Thymus (tissue), 11 donors: ENCODE measurements at regions not wholly inside any gene's neighbourhood (a gene's known extent, or its start where the extent isn't known, plus 50 kb on each side); places are given as distances from the start of the nearest gene placed in this dataset.
"Not testable (repeated sequence)": the region's sequence is repeated elsewhere in the genome, so short reads cannot be mapped to it uniquely, and the experiment has no call there.

ENCODE experiments used
- DNase-seq, 9 donors: peaks; one replicate each; pipeline ENCODE4 v3.0.0-alpha.2; 2013; ENCODE audit warnings: low spot score in 9 of 9, low read depth in 6 of 9, missing footprints in 1 of 9
- H3K27ac ChIP-seq, 2 donors: one replicate each; pipeline ENCODE4 v1.5.1; 2013; ENCODE audit warnings: control low read depth in 1 of 2, low read depth in 1 of 2, low read length in 1 of 2, mild to moderate bottlenecking in 1 of 2, moderate library complexity in 1 of 2
- H3K27me3 ChIP-seq, 2 donors: one replicate each; pipeline ENCODE4 v1.5.1; 2013; ENCODE audit warnings: low read length in 1 of 2; ENCODE audit not compliant: control insufficient read depth in 2 of 2, insufficient read depth in 1 of 2
- H3K36me3 ChIP-seq, 2 donors: one replicate each; pipeline ENCODE4 v1.5.1; 2013; ENCODE audit warnings: low read length in 1 of 2, mild to moderate bottlenecking in 1 of 2, moderate library complexity in 1 of 2; ENCODE audit not compliant: control insufficient read depth in 2 of 2, insufficient read depth in 2 of 2
- H3K4me1 ChIP-seq, 2 donors: one replicate each; pipeline ENCODE4 v1.5.1; 2013; ENCODE audit warnings: low read length in 2 of 2; ENCODE audit not compliant: control insufficient read depth in 2 of 2, insufficient read depth in 2 of 2
- H3K4me3 ChIP-seq, 2 donors: one replicate each; pipeline ENCODE4 v1.5.1; 2013; ENCODE audit warnings: low read length in 2 of 2, control low read depth in 1 of 2, mild to moderate bottlenecking in 1 of 2
- H3K9me3 ChIP-seq, 2 donors: one replicate each; pipeline ENCODE4 v1.5.1; 2013; ENCODE audit warnings: low read length in 1 of 2, mild to moderate bottlenecking in 1 of 2; ENCODE audit not compliant: control insufficient read depth in 2 of 2, insufficient read depth in 1 of 2
- whole genome bisulfite sequencing: extraction: QIAGEN DNeasy Blood & Tissue Kit; methylation state at CpG from one replicate; pipeline ENCODE4 v1.1.7; 2013; 5-methylcytosine and 5-hydroxymethylcytosine counted together
- donor health status: healthy.

DNA sequence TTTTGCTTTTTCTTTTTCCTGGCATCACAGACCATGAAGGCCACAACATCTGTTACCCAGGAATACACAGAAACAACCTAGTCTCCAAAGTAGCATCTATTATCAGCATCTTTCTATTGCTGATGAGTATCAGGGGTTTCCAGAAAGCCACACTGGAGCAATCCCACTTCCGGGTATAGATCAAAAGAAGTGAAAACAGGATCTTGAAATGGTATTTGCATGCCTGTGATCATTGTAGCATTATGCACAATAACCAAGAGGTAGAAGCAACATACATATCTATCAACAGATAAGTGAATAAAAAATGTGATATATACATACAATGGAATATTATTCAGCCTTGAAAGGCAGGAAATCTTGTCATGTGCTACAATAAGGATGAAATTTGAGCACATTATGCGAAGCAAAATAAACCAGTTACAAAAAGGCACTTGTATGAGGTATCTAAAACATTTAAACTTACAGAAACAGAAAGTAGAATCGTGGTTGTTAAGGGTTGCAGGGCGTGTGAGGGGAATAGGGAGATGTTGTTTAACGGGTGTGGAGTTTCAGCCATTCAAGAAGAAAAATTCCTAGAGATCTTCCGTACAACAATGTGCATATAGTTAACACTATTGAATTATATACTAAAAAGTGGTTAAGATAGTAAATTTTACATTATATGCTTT, 115.1 kb downstream of the KCNE4 start:
- Histone ChIP-seq H3K4me3 (no peak overlapping the region), H3K9me3 (no peaks in the 10 kb centered on the region), H3K4me1 (no peaks in the 10 kb centered on the region), H3K27ac (no peak overlapping the region), H3K27me3 (no peaks in the 10 kb centered on the region), H3K36me3 (no peaks in the 10 kb centered on the region)
- DNase-seq, result no peak
- WGBS, result 93% methylated on average over 6 of the region's 6 CpGs

DNA sequence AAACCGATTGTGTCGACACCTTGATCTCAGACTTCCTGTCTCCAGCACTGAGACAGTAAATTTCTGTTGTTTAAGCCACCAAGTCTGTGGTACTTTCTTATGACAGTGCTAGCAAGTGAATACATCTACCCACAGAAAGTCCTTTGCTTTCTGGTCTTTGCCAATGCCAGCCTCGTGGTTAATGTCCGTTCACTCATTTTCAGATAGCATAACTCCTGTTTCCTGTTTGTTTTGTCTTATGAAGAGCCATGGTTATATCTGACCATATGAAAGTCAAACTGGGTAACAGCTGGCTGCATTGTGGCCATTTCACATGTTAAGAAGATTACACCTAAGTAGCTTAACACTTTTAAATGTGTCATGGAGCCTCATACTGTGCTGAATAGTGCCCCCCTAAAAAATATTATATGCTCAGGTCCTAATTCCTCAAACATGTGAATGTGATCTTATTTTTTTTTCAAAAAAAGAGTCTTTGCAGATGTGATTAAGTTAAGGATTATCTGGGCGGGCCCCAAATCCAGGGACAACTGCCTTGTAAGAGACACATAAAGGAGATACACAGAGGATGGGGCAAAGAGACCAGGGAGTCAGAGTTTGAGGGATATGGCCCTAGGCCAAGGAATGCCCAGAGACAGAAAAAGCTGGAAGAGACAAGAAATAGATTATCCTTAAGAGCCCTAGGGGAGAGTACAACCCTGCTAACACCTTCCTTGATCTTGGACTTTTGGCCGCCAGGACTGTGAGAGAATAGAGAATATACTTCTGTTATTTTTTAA, 118.0 kb downstream of the KCNE4 start:
- no peak for DNase-seq
- 61% methylated on average over 6 of the region's 6 CpGs for WGBS
- Histone ChIP-seq H3K9me3 (no peaks in the 10 kb centered on the region), H3K4me1 (no peaks in the 10 kb centered on the region), H3K36me3 (no peaks in the 10 kb centered on the region), H3K4me3 (no peak overlapping the region), H3K27me3 (no peaks in the 10 kb centered on the region), H3K27ac (no peak overlapping the region)

DNA sequence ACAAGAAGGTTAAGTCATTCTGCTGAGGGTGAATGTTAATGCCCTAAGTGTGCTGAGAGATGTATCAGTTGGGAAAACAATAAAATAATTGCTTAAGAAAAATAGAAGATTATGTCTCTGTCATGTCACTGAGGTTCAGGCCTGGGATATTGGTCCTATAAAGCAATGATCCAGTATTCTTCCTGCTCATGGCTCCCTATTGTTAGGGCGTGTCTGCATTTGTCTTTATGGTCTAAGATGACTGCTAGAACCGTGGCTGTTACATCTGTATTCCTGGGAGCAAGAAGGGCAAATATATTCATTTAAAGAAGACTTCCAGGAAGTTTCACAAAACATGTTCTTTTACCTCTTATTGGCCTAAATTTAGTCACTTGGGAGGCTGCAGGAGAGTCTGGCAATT, 125.0 kb downstream of the KCNE4 start:
- H3K27me3 ChIP-seq, result no peaks in the 10 kb centered on the region
- H3K36me3 ChIP-seq, result no peaks in the 10 kb centered on the region
- no peaks in the 10 kb centered on the region for H3K4me1 ChIP-seq
- no peak for DNase-seq
- WGBS, result 77% methylated on average over 2 of the region's 2 CpGs
- H3K9me3 ChIP-seq, result no peaks in the 10 kb centered on the region
- H3K4me3 ChIP-seq, result no peak overlapping the region
- no peak overlapping the region for H3K27ac ChIP-seq

DNA sequence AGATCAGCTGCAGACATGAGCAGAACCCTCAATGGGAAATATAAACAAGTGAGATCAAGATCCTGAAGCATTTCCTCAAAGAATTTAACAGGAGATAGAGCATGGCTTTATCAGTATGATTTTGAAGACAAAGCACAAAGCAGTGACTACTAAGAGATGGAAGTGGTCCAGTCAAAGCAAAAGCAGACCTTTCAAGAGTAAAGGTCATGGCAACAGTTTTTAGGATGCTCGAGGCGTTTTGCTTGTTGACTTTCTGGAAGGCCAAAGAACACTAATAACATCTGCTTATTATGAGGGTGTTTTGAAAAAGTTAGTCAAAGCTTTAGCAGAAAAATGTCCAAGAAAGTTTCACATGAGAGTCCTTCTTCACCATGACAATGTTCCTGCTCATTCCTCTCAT, 128.5 kb downstream of the KCNE4 start:
- no peaks in the 10 kb centered on the region for H3K4me1 ChIP-seq
- no peak overlapping the region for H3K27ac ChIP-seq
- H3K27me3 ChIP-seq, result no peaks in the 10 kb centered on the region
- DNase-seq, result no peak
- no peaks in the 10 kb centered on the region for H3K36me3 ChIP-seq
- 94% methylated on average over 2 of the region's 2 CpGs for WGBS
- no peak overlapping the region for H3K4me3 ChIP-seq
- no peaks in the 10 kb centered on the region for H3K9me3 ChIP-seq

DNA sequence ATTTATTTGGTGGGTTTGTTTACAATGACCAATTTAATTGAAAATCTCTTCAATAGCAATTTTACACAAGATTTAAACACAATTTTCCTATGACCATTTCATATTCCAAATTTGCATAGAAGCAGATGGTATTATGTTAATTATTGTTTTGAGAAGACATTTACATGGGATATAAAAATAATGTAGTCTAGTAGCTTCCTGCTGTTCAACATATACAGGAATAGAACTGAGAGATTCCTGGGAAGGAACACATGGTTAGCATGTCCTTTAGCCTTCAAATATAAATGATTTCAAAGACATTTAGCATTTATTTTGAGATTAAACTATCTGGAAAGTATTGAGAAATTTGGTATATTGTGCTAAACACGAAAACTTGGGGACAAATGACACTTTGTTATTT, 129.6 kb downstream of the KCNE4 start:
- no peak overlapping the region for H3K27ac ChIP-seq
- no peak for DNase-seq
- no peaks in the 10 kb centered on the region for H3K36me3 ChIP-seq
- H3K4me3 ChIP-seq, result no peak overlapping the region
- no peaks in the 10 kb centered on the region for H3K4me1 ChIP-seq
- 88% methylated on average over 1 of the region's 1 CpG for WGBS
- no peaks in the 10 kb centered on the region for H3K9me3 ChIP-seq
- no peaks in the 10 kb centered on the region for H3K27me3 ChIP-seq

DNA sequence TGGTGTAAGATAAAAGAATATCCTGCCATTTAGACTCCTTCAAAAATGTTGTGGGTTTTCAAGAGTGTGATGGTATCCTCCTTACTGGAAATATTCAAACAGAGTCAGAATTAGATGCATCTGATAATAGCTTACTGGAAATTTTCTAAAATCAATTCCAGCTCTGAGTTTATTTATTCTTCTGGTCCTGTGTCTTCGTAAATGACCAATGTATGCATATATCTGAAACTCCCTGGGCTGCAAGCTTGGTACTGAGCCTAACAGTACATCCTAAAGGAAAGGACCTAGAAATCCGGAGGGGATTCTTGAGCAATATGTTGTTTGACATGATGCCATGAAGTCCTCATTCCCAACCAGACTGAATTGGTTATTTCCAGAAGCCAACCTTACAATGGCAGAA, 130.4 kb downstream of the KCNE4 start:
- no peaks in the 10 kb centered on the region for H3K27me3 ChIP-seq
- H3K27ac ChIP-seq, result no peak overlapping the region
- H3K9me3 ChIP-seq, result no peaks in the 10 kb centered on the region
- DNase-seq, result no peak
- no peaks in the 10 kb centered on the region for H3K36me3 ChIP-seq
- H3K4me3 ChIP-seq, result no peak overlapping the region
- no peaks in the 10 kb centered on the region for H3K4me1 ChIP-seq
- 92% methylated on average over 2 of the region's 2 CpGs for WGBS

DNA sequence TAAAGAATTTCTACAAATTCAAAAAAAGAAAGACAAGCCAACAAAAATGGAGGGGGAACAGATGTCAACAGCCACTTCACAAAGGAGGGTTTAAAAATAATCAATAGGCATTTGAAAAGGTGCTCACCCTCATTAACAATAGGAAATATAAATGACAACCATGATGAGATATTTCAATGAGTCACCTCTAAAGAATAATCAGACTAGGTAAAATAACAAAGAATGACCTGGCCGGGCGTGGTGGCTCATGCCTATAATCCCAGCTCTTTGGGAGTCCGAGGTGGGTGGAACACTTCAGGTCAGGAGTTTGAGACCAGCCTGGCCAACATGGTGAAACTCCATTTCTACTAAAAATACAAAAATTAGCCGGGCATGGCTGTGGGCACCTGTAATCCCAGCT, 133.6 kb downstream of the KCNE4 start:
- H3K9me3 ChIP-seq, result no peaks in the 10 kb centered on the region
- DNase-seq, result no peak
- no peaks in the 10 kb centered on the region for H3K36me3 ChIP-seq
- no peaks in the 10 kb centered on the region for H3K4me1 ChIP-seq
- no peaks in the 10 kb centered on the region for H3K27me3 ChIP-seq
- H3K4me3 ChIP-seq, result no peak overlapping the region
- 93% methylated on average over 4 of the region's 4 CpGs for WGBS
- no peak overlapping the region for H3K27ac ChIP-seq

DNA sequence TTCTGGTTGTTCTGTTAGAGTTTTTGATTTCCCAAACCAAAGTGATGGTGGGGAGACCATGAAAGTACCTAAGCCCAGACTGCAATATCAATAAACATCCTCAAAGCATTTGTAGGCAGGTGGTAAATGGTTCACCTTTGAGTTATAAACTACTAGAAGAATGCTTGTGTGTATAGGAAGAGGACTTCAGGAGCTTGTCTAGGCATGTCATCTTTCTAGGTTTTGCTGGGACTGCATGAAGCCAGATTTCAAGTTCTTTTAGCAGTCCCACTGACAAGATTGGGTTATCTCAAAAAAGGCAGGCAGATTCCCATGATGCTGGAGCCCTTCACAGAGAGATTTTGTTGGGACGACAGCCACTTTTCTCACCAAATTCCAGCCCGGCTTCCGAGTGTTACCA, 135.3 kb downstream of the KCNE4 start:
- no peaks in the 10 kb centered on the region for H3K27me3 ChIP-seq
- WGBS, result 96% methylated on average over 3 of the region's 3 CpGs
- no peaks in the 10 kb centered on the region for H3K4me1 ChIP-seq
- H3K9me3 ChIP-seq, result no peaks in the 10 kb centered on the region
- DNase-seq, result no peak
- H3K4me3 ChIP-seq, result no peak overlapping the region
- H3K36me3 ChIP-seq, result no peaks in the 10 kb centered on the region
- H3K27ac ChIP-seq, result no peak overlapping the region

DNA sequence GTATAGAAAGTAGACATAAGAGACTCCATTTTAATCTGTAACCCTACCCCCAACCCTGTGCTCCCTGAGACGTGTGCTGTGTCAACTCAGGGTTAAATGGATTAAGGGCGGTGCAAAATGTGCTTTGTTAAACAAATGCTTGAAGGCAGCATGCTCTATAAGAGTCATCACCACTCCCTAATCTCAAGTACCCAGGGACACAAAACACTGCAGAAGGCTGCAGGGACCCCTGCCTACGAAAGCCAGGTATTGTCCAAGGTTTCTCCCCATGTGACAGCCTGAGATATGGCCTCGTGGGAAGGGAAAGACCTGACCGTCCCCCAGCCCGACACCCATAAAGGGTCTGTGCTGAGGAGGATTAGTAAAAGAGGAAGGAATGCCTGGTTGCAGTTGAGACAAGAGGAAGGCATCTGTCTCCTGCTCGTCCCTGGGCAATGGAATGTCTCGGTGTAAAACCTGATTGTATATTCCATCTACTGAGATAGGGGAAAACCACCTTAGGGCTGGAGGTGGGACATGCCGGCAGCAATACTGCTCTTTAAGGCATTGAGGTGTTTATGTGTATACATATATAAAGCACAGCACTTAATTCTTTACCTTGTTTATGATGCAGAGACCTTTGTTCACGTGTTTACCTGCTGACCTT, 138.7 kb downstream of the KCNE4 start:
- H3K9me3 ChIP-seq, H3K36me3 ChIP-seq, DNase-seq, H3K4me3 ChIP-seq, H3K4me1 ChIP-seq, H3K27me3 ChIP-seq, H3K27ac ChIP-seq: not testable (repeated sequence)
- whole genome bisulfite sequencing, result 49% methylated on average over 10 of the region's 10 CpGs
